Muscle layer of duodenum (tissue), 2 donors: ENCODE measurements at regions not wholly inside any gene's neighbourhood (a gene's known extent, or its start where the extent isn't known, plus 50 kb on each side); places are given as distances from the start of the nearest gene placed in this dataset.

ENCODE experiments used
- H3K27ac ChIP-seq: one replicate; pipeline ENCODE4 v1.7.0; 2013; ENCODE audit warnings: mild to moderate bottlenecking, low read length
- H3K27me3 ChIP-seq: one replicate; pipeline ENCODE4 v1.7.0; 2013; ENCODE audit warnings: low read depth, mild to moderate bottlenecking, control low read depth, low read length
- H3K36me3 ChIP-seq, 2 donors: one replicate each; pipeline ENCODE4 v1.7.0; 2013; ENCODE audit warnings: low read length in 2 of 2, control low read depth in 1 of 2, mild to moderate bottlenecking in 1 of 2; ENCODE audit not compliant: insufficient read depth in 2 of 2, control insufficient read depth in 1 of 2
- H3K4me1 ChIP-seq, 2 donors: one replicate each; pipeline ENCODE4 v1.7.0; 2013; ENCODE audit warnings: low read length in 2 of 2, mild to moderate bottlenecking in 2 of 2, control low read depth in 1 of 2, moderate library complexity in 1 of 2; ENCODE audit not compliant: insufficient read depth in 2 of 2, control insufficient read depth in 1 of 2
- H3K4me3 ChIP-seq, 2 donors: one replicate each; pipeline ENCODE4 v1.7.0; 2013; ENCODE audit warnings: low read length in 2 of 2, low read depth in 1 of 2, mild to moderate bottlenecking in 1 of 2
- H3K9me3 ChIP-seq, 2 donors: one replicate each; pipeline ENCODE4 v1.7.0; 2013; ENCODE audit warnings: low read length in 2 of 2, control low read depth in 1 of 2, mild to moderate bottlenecking in 1 of 2; ENCODE audit not compliant: control insufficient read depth in 1 of 2
- donor health status: healthy.

DNA sequence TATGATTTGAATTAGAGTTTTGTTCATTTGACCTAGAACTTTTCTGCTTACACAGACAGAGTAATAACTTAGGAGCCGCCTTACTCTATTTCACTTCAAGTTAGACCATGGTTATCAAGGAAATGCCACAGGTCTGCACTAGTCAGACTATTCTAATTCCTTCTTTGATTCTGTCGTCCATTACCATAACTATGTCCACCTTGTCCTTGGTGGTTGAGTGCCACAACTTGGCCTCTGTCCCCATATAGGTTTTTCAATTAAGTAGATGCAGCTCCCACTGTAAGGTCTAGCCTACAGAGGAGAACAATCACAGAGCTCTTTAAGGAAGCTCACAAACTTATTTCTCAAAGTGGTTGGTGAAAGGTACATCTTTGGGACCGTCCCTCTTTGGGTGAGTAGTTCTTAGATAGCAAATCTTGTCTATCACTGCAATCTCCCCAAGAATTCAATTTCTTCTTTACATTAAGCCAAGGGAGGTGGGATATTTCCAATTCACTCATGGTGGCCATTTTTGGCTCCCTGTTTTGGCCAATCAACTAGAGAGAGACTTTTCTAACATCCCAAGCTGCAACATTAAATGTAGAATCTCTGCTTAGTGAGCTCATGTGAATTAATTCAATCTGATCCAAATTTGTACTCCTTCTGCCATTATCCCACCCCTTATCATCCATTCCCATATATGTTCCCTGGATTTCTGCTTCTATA lies 434.6 kb downstream of the ADAMTS20 start:
- Histone ChIP-seq H3K27me3 (no peaks in the 10 kb centered on the region), H3K9me3 (no peaks in the 10 kb centered on the region), H3K36me3 (no peaks in the 10 kb centered on the region), H3K4me1 (no peaks in the 10 kb centered on the region), H3K4me3 (no peak overlapping the region), H3K27ac (no peak overlapping the region)

DNA sequence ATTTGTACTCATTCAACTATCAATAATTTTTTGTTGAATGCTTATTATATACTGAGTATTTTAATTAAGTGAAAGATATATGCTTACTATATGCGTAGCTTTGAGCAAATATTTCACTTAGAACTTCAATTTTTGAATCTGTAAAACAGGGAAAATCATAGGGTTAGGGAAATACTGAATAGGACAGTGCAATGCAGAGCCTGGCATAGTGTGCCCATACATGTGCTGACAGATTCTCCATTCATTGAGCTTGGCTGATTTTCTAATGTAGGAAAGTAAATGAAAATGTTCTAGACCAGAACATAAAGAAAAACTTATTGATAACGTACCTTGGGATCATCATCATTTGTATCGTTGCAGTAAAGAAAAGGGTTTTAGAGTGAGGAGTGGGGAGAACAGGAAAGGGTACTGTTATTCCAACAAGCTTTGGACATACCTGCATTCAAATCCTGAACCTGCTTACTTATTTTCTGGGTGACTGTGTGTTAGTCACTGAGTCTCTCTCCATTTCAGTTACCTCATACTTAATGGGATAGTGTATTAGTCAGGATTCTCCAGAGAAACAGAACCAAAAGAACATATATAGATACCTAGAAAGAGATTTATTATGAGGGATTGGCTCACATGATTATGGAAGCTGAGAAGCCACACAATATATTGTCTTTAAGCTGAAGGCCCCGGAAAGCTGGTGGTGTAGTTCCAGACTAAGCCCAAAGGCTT lies 436.4 kb downstream of the ADAMTS20 start:
- no peaks in the 10 kb centered on the region for H3K9me3 ChIP-seq
- H3K4me1 ChIP-seq: no peaks in the 10 kb centered on the region
- no peaks in the 10 kb centered on the region for H3K36me3 ChIP-seq
- no peak overlapping the region for H3K4me3 ChIP-seq
- no peak overlapping the region for H3K27ac ChIP-seq
- H3K27me3 ChIP-seq: no peaks in the 10 kb centered on the region

DNA sequence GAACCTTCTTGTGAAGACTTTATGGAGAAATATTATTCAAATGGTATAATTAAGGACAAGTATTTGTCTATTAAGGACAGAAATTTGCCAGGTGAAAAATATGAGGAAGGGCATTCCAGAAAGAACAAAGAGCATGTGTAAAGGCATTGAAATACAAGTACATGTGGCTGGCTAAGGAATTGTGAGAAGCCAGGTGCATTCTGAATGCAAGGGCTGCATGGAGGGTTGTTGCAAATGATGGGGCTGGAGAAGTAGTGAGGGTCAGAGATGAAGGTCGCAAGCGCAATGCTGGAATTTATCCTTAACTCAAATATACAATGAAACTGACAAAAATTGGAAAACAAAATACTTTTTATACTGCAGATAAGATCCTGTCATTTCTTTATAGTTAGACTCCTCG lies 437.7 kb downstream of the ADAMTS20 start:
- Histone ChIP-seq H3K4me1 (no peaks in the 10 kb centered on the region), H3K36me3 (no peaks in the 10 kb centered on the region), H3K9me3 (no peaks in the 10 kb centered on the region), H3K4me3 (no peak overlapping the region), H3K27ac (no peak overlapping the region), H3K27me3 (no peaks in the 10 kb centered on the region)

DNA sequence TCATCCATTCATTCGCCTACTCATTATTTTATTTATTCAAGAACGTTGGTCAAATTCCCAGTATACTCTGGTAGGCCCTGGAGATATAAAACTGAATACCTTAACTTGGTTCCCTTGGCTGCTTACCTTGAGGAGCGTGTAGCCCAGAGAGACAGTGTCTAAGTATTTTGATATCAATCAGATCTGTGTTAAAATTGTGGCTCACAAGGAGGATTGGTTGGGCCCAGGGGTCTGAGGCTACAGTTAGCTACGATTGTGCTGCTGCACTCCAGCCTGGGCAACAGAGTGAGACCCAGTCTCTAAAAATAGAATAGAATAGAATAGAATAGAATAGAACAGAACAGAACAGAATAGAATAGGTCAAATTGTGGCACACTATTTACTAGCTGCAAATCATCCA lies 438.4 kb downstream of the ADAMTS20 start:
- H3K36me3 ChIP-seq: no peaks in the 10 kb centered on the region
- H3K4me3 ChIP-seq: no peak overlapping the region
- no peaks in the 10 kb centered on the region for H3K4me1 ChIP-seq
- no peak overlapping the region for H3K27ac ChIP-seq
- H3K9me3 ChIP-seq: no peaks in the 10 kb centered on the region
- no peaks in the 10 kb centered on the region for H3K27me3 ChIP-seq

DNA sequence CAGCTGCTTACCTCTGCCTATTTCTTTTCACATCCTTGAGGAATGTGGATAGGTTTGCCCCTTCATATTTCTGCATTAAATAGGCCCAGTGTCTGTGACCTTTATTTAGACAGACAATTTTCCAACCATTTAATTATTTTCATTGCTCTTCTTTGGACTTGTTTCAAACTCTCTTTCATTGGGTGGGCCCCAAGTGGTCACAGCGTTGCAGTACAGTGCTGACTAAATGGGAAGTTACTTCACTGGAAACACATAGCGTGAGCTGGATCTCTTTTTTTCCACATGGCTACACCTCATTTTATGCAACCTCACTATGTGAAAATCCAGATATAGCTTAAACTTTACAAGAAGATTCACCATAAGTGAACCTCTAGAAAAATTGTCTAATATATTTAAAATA lies 438.9 kb downstream of the ADAMTS20 start:
- H3K27me3 ChIP-seq: no peaks in the 10 kb centered on the region
- no peaks in the 10 kb centered on the region for H3K9me3 ChIP-seq
- no peak overlapping the region for H3K4me3 ChIP-seq
- no peak overlapping the region for H3K27ac ChIP-seq
- no peaks in the 10 kb centered on the region for H3K4me1 ChIP-seq
- H3K36me3 ChIP-seq: no peaks in the 10 kb centered on the region

DNA sequence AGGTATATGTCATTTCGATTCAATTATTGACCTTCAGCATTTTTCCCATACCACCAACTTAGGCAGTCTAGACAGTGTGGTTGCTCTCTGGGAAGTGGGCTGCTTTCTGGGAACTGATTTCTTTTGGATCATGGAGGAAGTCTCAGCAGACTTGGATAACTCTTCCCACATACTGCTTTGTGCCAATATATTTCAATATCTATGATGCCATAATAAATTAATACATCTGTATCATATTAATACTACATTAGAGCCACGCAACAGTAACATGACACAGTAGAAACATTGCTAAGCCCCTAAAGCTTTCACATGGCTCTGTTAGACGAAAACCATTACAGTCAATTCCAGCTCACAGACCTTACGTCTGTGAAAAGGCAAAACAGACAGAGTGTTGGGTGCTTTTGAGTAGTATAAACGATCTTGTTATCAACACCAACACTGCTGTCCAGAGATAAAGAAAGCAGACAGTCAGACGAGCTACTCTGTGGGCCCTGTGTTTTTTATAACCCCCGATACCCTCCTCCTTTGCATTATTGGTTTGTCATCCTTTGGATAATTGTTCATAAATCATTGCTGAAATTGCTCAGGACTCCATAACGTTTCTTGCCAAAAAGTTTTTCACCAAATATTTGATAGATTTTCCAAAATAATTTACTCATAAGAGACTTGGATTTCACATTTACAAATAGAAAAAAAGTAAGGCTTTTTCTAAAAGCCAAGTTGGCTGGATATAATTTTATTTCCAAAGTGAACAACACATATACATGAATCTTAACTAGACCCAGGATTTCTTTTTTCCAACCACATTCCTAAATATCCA lies 439.7 kb downstream of the ADAMTS20 start:
- Histone ChIP-seq H3K36me3 (no peaks in the 10 kb centered on the region), H3K4me3 (no peak overlapping the region), H3K9me3 (no peaks in the 10 kb centered on the region), H3K4me1 (no peaks in the 10 kb centered on the region), H3K27ac (no peak overlapping the region), H3K27me3 (no peaks in the 10 kb centered on the region)

DNA sequence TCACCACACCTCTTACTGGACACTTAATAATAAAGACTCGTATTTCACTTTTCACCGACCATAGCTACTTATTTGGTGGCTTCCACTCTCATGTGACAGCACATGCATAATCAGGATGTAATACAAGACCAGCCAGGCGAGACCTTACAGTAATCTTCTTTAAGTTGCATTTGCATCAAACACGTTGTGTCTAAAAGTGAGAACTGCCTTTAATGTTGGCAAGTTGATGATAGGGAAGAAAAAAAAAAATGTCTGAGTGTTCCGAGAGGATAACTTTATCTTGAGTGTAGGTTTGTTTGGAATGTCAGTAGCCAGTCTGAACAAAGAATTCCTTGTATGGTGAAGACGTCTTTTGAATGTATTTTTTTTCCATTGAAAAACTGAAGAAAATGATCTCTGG lies 440.4 kb downstream of the ADAMTS20 start:
- no peaks in the 10 kb centered on the region for H3K36me3 ChIP-seq
- H3K4me3 ChIP-seq: no peak overlapping the region
- H3K4me1 ChIP-seq: no peaks in the 10 kb centered on the region
- H3K27me3 ChIP-seq: no peaks in the 10 kb centered on the region
- no peak overlapping the region for H3K27ac ChIP-seq
- no peaks in the 10 kb centered on the region for H3K9me3 ChIP-seq

DNA sequence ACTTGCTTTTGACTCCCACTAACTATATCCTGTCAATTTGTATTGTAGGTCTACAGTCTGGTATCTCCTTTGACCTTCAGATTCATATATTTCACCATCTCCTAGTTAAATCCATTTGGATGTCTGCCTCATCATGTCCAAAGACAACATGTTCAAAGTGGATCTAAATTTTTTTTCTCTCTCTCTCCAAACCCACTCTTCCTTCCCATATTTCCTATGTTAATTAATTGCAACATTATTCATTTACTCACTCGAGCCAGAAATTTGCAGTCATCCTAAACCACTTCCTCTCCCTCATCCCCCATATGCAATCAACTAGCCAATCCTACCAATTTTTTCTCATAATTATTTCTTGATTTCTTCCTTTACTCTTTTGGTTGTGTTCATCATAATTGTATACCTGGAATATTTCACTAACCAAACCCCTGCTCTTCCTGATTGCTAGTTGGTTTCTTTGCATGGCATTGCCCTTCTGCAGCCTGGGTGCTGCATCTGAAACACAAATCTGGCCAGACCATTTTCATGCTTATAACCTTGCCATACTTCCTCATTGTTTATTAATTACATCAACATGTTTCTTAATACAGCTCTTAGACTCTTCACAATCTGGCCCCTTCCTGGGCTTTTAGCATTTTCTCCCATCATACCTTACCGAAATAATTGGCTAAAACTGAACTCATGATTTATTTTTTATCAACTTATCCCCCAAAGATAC lies 442.2 kb downstream of the ADAMTS20 start:
- no peaks in the 10 kb centered on the region for H3K27me3 ChIP-seq
- no peaks in the 10 kb centered on the region for H3K9me3 ChIP-seq
- H3K36me3 ChIP-seq: no peaks in the 10 kb centered on the region
- no peak overlapping the region for H3K27ac ChIP-seq
- H3K4me1 ChIP-seq: no peaks in the 10 kb centered on the region
- H3K4me3 ChIP-seq: no peak overlapping the region

DNA sequence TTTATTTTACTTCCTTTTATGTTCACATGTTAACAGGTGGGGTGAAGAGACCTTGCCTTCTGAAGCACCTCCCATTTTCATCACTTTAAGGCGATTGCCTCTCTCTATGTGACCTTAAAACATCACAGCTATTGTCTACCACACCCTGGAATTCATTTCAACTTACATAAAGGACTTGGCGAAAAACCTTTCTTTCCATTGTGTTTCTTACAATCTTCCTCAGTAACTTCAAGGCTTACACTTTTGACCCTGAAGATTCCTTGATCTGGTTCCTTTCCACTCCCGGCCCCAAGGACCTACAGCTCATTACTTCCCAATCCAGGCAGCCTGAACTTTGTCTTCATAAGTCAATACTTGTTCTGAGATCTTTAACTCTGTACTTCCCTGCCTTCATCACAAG lies 443.3 kb downstream of the ADAMTS20 start:
- Histone ChIP-seq H3K4me3 (no peak overlapping the region), H3K27me3 (no peaks in the 10 kb centered on the region), H3K36me3 (no peaks in the 10 kb centered on the region), H3K9me3 (no peaks in the 10 kb centered on the region), H3K27ac (no peak overlapping the region), H3K4me1 (no peaks in the 10 kb centered on the region)

DNA sequence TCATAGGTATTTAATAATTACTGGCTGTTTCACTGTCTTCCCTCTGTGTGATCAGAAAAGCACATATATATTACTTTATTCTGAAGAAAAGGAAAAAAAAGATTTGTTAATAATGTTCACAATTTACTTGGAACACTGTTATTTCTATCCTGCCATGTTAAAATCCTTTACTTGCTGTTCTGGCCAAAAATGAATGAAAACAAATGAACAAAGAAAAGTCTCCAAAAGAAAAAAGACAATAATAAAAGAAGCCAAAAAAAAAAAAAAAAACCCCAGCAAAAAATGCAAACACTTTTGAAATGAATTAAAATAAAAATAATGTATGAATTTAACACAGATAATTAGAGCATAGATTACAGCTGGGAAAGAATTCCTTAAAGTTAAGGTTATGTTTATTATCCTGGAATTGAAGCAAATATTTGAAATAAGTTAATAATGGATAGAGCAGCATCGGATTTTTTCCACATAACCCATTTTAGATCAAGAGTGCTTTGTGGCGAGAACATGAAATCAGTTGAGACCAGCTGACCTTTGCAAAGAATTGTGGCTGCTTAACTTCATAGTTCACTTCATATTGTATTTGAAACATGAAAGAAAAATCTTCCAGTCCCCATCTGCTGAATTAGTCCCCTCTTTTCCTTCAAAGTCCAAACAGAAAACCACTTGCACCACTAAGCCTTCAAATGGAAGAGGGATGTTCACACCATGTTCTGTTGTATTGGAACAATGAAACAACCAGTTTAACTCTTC lies 444.8 kb downstream of the ADAMTS20 start:
- Histone ChIP-seq H3K27ac (no peak overlapping the region), H3K27me3 (no peaks in the 10 kb centered on the region), H3K36me3 (no peaks in the 10 kb centered on the region), H3K4me1 (no peaks in the 10 kb centered on the region), H3K9me3 (no peaks in the 10 kb centered on the region), H3K4me3 (no peak overlapping the region)
